ENCODE measurements at regions not wholly inside any gene's neighbourhood (a gene's known extent, or its start where the extent isn't known, plus 50 kb on each side); places are given as distances from the start of the nearest gene placed in this dataset.
A peak's percentile ranks its signal among the peaks of the same experiment; 100 is the strongest.

DNA sequence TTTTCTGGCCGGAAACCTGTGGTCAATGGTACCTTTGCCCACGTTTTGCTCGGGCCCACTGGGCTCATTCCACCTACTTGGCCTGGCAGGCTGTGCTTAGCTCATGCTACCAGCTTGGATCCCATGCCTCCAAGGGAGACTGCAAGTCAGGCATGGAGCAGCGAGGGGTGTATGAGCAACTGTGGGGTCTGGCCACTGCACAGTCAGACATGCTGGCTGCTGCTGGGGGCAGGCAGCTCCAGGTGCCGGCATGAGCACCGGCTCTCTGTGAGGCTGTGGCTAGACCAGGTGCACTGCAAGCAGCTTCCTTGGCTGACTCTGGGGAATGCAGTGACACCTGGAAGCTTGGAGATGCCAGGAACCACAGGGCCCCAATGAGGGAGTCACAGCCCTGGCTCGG is 161.1 kb upstream of the DUSP10 start:
- TF ChIP-seq, protein P1, sequence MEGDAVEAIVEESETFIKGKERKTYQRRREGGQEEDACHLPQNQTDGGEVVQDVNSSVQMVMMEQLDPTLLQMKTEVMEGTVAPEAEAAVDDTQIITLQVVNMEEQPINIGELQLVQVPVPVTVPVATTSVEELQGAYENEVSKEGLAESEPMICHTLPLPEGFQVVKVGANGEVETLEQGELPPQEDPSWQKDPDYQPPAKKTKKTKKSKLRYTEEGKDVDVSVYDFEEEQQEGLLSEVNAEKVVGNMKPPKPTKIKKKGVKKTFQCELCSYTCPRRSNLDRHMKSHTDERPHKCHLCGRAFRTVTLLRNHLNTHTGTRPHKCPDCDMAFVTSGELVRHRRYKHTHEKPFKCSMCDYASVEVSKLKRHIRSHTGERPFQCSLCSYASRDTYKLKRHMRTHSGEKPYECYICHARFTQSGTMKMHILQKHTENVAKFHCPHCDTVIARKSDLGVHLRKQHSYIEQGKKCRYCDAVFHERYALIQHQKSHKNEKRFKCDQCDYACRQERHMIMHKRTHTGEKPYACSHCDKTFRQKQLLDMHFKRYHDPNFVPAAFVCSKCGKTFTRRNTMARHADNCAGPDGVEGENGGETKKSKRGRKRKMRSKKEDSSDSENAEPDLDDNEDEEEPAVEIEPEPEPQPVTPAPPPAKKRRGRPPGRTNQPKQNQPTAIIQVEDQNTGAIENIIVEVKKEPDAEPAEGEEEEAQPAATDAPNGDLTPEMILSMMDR (IDR thresholded peaks at IDR 0.05; ENCODE audit: borderline replicate concordance, control extremely low read depth, extremely low read depth, insufficient read depth, missing control alignments): no peak
- no peak for DNase-seq (ENCODE audit: low spot score)
- in situ Hi-C loops (cut with MboI; ENCODE audit: low sequenced_read_pairs, unreplicated experiment): no loop called here

DNA sequence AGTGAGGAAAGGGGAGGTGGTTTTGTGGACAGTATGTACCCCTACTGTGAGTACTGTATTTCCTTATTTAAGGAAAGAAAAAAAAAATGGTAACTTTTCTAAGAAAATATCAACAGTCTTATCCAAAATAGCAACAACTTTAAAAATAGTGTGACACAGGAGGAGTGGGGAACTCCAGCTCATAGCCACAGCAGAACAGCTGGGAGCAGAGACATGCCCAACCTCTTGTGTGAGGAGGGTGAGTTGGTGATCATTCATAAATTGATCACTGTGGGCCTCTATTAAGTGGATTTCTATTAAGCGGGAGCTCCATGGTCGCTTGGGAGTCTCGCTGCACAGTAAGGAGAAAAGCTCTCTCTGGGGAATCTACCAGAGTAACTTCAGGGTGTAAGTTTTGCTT is 158.8 kb upstream of the DUSP10 start:
- peak; percentile 25 for DNase-seq (ENCODE audit: low spot score)
- in situ Hi-C loops (cut with MboI; ENCODE audit: low sequenced_read_pairs, unreplicated experiment): no loop called here
- TF ChIP-seq, protein P1 (IDR thresholded peaks at IDR 0.05; ENCODE audit: borderline replicate concordance, control extremely low read depth, extremely low read depth, insufficient read depth, missing control alignments): no peak

- TF ChIP-seq, protein P1 (IDR thresholded peaks at IDR 0.05; ENCODE audit: borderline replicate concordance, control extremely low read depth, extremely low read depth, insufficient read depth, missing control alignments): no peak
- in situ Hi-C loops (cut with MboI; ENCODE audit: low sequenced_read_pairs, unreplicated experiment): no loop called here
- no peak for DNase-seq (ENCODE audit: low spot score)
These were observed 155.4 kb upstream of the DUSP10 start for GRCh38 chr1:221897321-221897721.

DNA sequence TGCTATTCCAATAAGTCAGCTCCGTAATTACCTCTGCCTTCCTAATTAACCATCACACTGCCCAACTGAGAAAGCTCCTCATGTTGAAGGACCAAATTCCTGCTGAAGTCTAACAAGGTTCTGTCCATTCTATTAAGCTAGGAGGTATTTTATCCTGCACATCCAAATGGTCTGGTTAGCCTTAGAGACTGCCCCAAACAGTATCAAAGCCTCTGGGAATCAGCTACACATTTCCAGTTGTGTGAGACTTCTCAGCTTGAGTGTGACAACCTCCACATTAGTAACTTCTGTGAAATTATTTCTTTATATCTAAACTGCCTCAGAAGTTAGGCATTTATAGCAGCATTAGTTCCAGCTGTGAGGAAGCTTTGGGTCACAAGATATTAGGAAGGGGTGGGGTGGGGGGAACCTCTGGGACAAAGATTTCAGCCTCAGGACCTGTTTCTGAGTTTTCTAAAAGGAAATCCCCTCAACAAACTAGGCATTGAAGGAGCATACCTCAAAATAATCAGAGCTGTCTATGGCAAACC is 150.5 kb upstream of the DUSP10 start:
- no peak for DNase-seq (ENCODE audit: low spot score)
- TF ChIP-seq, protein P1 (IDR thresholded peaks at IDR 0.05; ENCODE audit: borderline replicate concordance, control extremely low read depth, extremely low read depth, insufficient read depth, missing control alignments): no peak
- in situ Hi-C loops (cut with MboI; ENCODE audit: low sequenced_read_pairs, unreplicated experiment): no loop called here

GRCh38 chr1:221891708-221892107 is 149.8 kb upstream of the DUSP10 start:
- in situ Hi-C loops (cut with MboI; ENCODE audit: low sequenced_read_pairs, unreplicated experiment): no loop called here
- no peak for DNase-seq (ENCODE audit: low spot score)
- TF ChIP-seq, protein P1 (IDR thresholded peaks at IDR 0.05; ENCODE audit: borderline replicate concordance, control extremely low read depth, extremely low read depth, insufficient read depth, missing control alignments): no peak

DNA sequence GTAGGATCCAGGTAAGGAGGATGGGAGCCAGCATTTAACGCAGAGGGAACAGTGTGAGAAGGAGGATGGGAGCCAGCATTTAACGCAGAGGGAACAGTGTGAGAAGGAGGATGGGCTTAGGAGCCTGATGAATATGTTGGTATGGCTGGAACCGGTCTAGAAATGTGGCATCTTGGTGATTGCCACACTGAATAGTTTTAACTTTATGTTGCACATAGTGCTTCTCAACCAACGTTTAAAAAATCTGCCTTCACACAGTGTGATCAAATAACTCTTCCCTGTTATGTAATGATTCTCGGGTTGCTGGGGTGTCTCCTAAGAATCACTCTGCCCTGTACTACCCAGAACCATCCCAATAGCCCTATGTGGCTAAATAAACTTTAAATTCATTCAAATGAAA is 146.9 kb upstream of the DUSP10 start:
- no peak for DNase-seq (ENCODE audit: low spot score)
- TF ChIP-seq, protein P1 (IDR thresholded peaks at IDR 0.05; ENCODE audit: borderline replicate concordance, control extremely low read depth, extremely low read depth, insufficient read depth, missing control alignments): no peak
- in situ Hi-C loops (cut with MboI; ENCODE audit: low sequenced_read_pairs, unreplicated experiment): no loop called here

- TF ChIP-seq, protein P1 (IDR thresholded peaks at IDR 0.05; ENCODE audit: borderline replicate concordance, control extremely low read depth, extremely low read depth, insufficient read depth, missing control alignments): no peak
- in situ Hi-C loops (cut with MboI; ENCODE audit: low sequenced_read_pairs, unreplicated experiment): no loop called here
- DNase-seq (ENCODE audit: low spot score): no peak
These were observed 146.3 kb upstream of the DUSP10 start for GRCh38 chr1:221888218-221888617.

Measured in GM13976 (cell line).